ENCODE measurements at regions not wholly inside any gene's neighbourhood (a gene's known extent, or its start where the extent isn't known, plus 50 kb on each side); places are given as distances from the start of the nearest gene placed in this dataset.

- Histone ChIP-seq H4K8ac (replicated peaks; ENCODE audit: insufficient read length, low read depth, low read length) (no peak overlapping the region), H3K9me3 (ENCODE audit: control insufficient read depth, low read depth, low read length) (no peaks in the 10 kb centered on the region), H3K14ac (ENCODE audit: insufficient read depth, low read length) (no peak overlapping the region), H2BK120ac (ENCODE audit: low read depth, low read length, poor library complexity, severe bottlenecking) (no peak overlapping the region), H4K91ac (ENCODE audit: insufficient read length, low read depth, low read length) (no peak overlapping the region), H4K20me1 (ENCODE audit: control insufficient read depth, insufficient read depth, insufficient read length) (no peaks in the 10 kb centered on the region), H2AFZ (ENCODE audit: low read length) (no peak overlapping the region), H2BK20ac (ENCODE audit: low read depth, low read length, poor library complexity, severe bottlenecking) (no peak overlapping the region), H3K56ac (ENCODE audit: insufficient read length, low read depth, low read length) (no peak overlapping the region), H4K5ac (ENCODE audit: insufficient read length, low read depth, low read length) (no peak overlapping the region), H3K79me2 (ENCODE audit: insufficient read depth, low read length) (no peaks in the 10 kb centered on the region), H3K27me3 (ENCODE audit: insufficient read depth, low read length) (no peaks in the 10 kb centered on the region), H3K4me1 (ENCODE audit: insufficient read depth, low read length) (peaks cover 15% of the 10 kb centered on the region; the same call in 1 of the 2 replicates), H3K4me2 (ENCODE audit: insufficient read depth, insufficient read length, low read length) (peak overlapping the region; percentile 17), H2BK5ac (ENCODE audit: insufficient read length, low read length) (no peak overlapping the region), H3K9ac (ENCODE audit: extremely low read depth, insufficient read length, low read length) (no peak overlapping the region), H3K23me2 (ENCODE audit: insufficient read length, low read depth, low read length, poor library complexity, severe bottlenecking) (no peaks in the 10 kb centered on the region), H3K27ac (ENCODE audit: insufficient read length, low read depth, low read length) (no peak overlapping the region), H3K23ac (ENCODE audit: insufficient read length, low read depth, low read length) (no peak overlapping the region), H2AK5ac (ENCODE audit: insufficient read length, low read length) (no peak overlapping the region), H3K4ac (ENCODE audit: low read depth, low read length) (no peak overlapping the region), H2BK12ac (ENCODE audit: insufficient read length, low read depth, low read length) (no peak overlapping the region), H3T11ph (ENCODE audit: low read length) (no peak overlapping the region), H3K79me1 (ENCODE audit: insufficient read depth, low read depth, low read length, poor library complexity, severe bottlenecking) (no peaks in the 10 kb centered on the region), H2BK15ac (ENCODE audit: low read depth, low read length) (no peak overlapping the region), H3K18ac (ENCODE audit: insufficient read length, low read depth, low read length) (no peak overlapping the region)
- peak overlapping the region; percentile 93 to 97 (median 94); a peak in 6 of 7 replicates for H3K27ac Mint-ChIP-seq
- WGBS (ENCODE audit: extremely low coverage, insufficient read length, low lambda C conversion rate), result no CpG with 5 or more reads among the region's 2 CpGs
- TF ChIP-seq CTCF (conservative IDR thresholded peaks at IDR 0.05), result no peak
- peaks cover 0 to 3% (median 0%) of the 10 kb centered on the region in 3 experiments; a peak in 1 of 7 replicates for H3K36me3 Mint-ChIP-seq (ENCODE audit: insufficient read depth in 1 of 3, low read depth in 3 of 3)
- peaks cover 2% of the 10 kb centered on the region; the same call in 1 of the 2 replicates for H3K27me3 Mint-ChIP-seq (ENCODE audit: low read depth)
- peak overlapping the region; percentile 50 to 59 for H3K4me3 Mint-ChIP-seq
- no peak for DNase-seq
- peaks cover 4% of the 10 kb centered on the region in 2 experiments; a peak in 2 of 5 replicates for H3K9me3 Mint-ChIP-seq
- peaks cover 52 to 60% of the 10 kb centered on the region in 2 experiments for H3K4me1 Mint-ChIP-seq
Measured at GRCh38 chr1:116854403-116854690, 55.4 kb upstream of the PTGFRN start.

All from H9 (cell line).